ENCODE measurements at regions not wholly inside any gene's neighbourhood (a gene's known extent, or its start where the extent isn't known, plus 50 kb on each side); places are given as distances from the start of the nearest gene placed in this dataset.

DNA sequence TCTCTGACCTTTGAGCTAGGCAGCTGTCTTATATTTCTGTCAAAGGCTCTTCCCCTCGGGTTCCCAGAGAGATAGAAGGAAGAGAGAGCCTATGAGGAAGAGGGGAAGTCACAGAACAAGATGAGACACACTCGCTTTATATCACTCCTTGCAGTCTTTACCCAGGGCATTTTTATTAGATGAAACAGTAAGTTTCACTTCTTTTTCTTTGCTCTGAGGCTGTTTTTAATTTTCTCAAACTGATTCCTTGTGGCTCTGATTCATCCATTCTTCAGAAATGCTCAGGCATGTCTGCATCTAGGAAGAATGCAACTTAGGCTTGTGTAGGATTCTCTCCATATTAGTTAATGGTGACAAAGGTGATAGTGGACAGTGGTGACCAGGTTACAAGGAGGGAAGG lies 132.9 kb upstream of the CHD1 start:
- TF ChIP-seq ISL1 (CRISPR knock-in tag; IDR thresholded peaks at IDR 0.05) (no peak), ZFP3 (CRISPR knock-in tag; IDR thresholded peaks at IDR 0.05) (no peak), RARB (CRISPR knock-in tag; IDR thresholded peaks at IDR 0.05) (no peak), ARNTL (CRISPR knock-in tag; IDR thresholded peaks at IDR 0.05; ENCODE audit: borderline replicate concordance, low read depth) (no peak), CSDC2 (CRISPR knock-in tag; IDR thresholded peaks at IDR 0.05) (no peak)

All from SK-N-SH treated with all-trans-retinoic acid at 6 μM for 48 hours (cell line).